Panc1 (cell line): ENCODE measurements at regions not wholly inside any gene's neighbourhood (a gene's known extent, or its start where the extent isn't known, plus 50 kb on each side); places are given as distances from the start of the nearest gene placed in this dataset.

Experiments used
- ATAC-seq: fragments of 200-7000 bp; cut with Tn5 transposase; 2 replicates; pipeline ENCODE4 v1.9.1; 2020; ENCODE audit warnings: mild to moderate bottlenecking, moderate library complexity
- BruUV-seq: library from RNA; stranded (reverse); fragments of 400-500 nt; replicated peaks from 2 replicates; lab custom pipeline; 2021; lab: Mats Ljungman, UMichigan
- CTCF ChIA-PET: fragments of 300-600 bp; sonication (Branson Sonifier 250); formaldehyde crosslinking; loops from one replicate; lab custom pipeline; 2022; ENCODE audit warnings: antibody characterized with exemption; lab: Charles Lee
- POLR2A ChIA-PET: fragments of 300-600 bp; sonication (Branson Sonifier 250); formaldehyde crosslinking; loops from one replicate; lab custom pipeline; 2022; ENCODE audit warnings: antibody characterized with exemption; lab: Charles Lee
- DNase-seq: peaks from one replicate; pipeline ENCODE4 v3.0.0-alpha.2; 2010; ENCODE audit warnings: low read depth, low spot score
- H3K27ac ChIP-seq: 2 replicates; pipeline ENCODE4 v1.5.1; 2011; ENCODE audit warnings: mild to moderate bottlenecking, low read length, inconsistent platforms
- H3K27me3 ChIP-seq: fragments of 200-500 bp; sonication (Bioruptor generic); 2 replicates; pipeline ENCODE4 v1.6.0; 2014; ENCODE audit warnings: low read length, inconsistent platforms; ENCODE audit not compliant: control insufficient read depth, insufficient read depth
- H3K36me3 ChIP-seq: fragments of 200-500 bp; sonication (Bioruptor generic); 2 replicates; pipeline ENCODE4 v1.5.1; 2014; ENCODE audit warnings: inconsistent platforms, mild to moderate bottlenecking, low read length, moderate library complexity; ENCODE audit not compliant: control insufficient read depth, insufficient read depth
- H3K4me1 ChIP-seq: 2 replicates; pipeline ENCODE4 v1.5.1; 2011; ENCODE audit warnings: inconsistent platforms, mild to moderate bottlenecking, low read length, moderate library complexity; ENCODE audit not compliant: control insufficient read depth, insufficient read depth
- H3K4me3 ChIP-seq, 2 experiments: 2 replicates each; pipeline ENCODE4 v1.5.1; 2011 to 2012; ENCODE audit warnings: low read depth in 2 of 2, low read length in 2 of 2, mild to moderate bottlenecking in 2 of 2, inconsistent platforms in 1 of 2, moderate library complexity in 1 of 2
- H3K9me3 ChIP-seq: fragments of 200-500 bp; sonication (Bioruptor generic); 2 replicates; pipeline ENCODE4 v1.5.1; 2014; ENCODE audit warnings: low read depth, mild to moderate bottlenecking, inconsistent platforms, low read length, moderate library complexity; ENCODE audit not compliant: control insufficient read depth, insufficient read depth
- CTCF ChIP-seq: fragments of 450-650 bp; IDR thresholded peaks from 2 replicates; pipeline ENCODE4 v1.5.1; 2017; ENCODE audit warnings: mild to moderate bottlenecking
- POLR2AphosphoS5 ChIP-seq: IDR thresholded peaks from 2 replicates; pipeline ENCODE4 v1.6.1; 2012; ENCODE audit warnings: mild to moderate bottlenecking, low read depth, low read length, moderate library complexity
- SIN3A ChIP-seq: IDR thresholded peaks from 2 replicates; pipeline ENCODE4 v1.6.1; 2012; ENCODE audit warnings: low read depth, mild to moderate bottlenecking, low read length, moderate library complexity, borderline replicate concordance; ENCODE audit not compliant: insufficient read depth
- TCF7L2 ChIP-seq: IDR thresholded peaks from 2 replicates; pipeline ENCODE4 v1.6.1; 2011; ENCODE audit warnings: mild to moderate bottlenecking, low read depth, low read length, inconsistent platforms
- in situ Hi-C: cut with HindIII; loops from 2 replicates; pipeline ENCODE4 v1.10.0; 2016; ENCODE audit warnings: low sequenced_read_pairs, low pct_unique_long_range_greater_than_20kb
- intact Hi-C: fragments of 100-400 bp; cut with micrococcal nuclease; formaldehyde crosslinking; loops from one replicate; pipeline ENCODE4 v1.10.0; 2022; ENCODE audit not compliant: unreplicated experiment
- TF ChIP-seq, protein P1 (sequence below), 2 experiments: IDR thresholded peaks; 2 replicates each; pipeline ENCODE4 v1.6.1; 2011 to 2012; ENCODE audit warnings: low read depth in 2 of 2, control low read depth in 1 of 2, low read length in 1 of 2, mild to moderate bottlenecking in 1 of 2, moderate library complexity in 1 of 2; ENCODE audit not compliant: insufficient read depth in 1 of 2

DNA sequence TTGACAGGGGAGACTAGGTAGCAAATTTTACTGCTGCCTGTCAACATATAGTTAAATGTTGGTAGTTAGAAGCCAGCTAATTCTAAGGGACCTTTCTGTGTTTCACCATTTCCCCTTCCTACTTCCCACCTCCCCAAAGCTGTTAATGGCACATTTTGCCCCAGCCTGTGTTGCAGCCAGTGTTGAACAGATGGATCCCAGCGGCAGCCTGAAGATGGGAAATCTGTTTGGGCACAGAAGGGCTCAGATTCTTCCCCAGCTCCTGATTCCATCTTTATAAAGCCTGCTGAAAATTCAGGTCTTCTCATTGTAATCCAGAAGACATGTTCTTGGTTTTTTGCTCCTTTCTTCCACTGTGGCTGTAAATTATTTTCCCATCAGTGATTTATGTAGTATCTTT is 89.0 kb downstream of the SPRY1 start:
- Histone ChIP-seq H3K4me3 (no peak overlapping the region), H3K27ac (peak overlapping the region; percentile 82), H3K4me1 (peaks cover 13% of the 10 kb centered on the region; the same call in 1 of the 2 replicates), H3K9me3 (no peaks in the 10 kb centered on the region), H3K36me3 (no peaks in the 10 kb centered on the region), H3K27me3 (no peaks in the 10 kb centered on the region)
- ATAC-seq (no peak), DNase-seq (no peak)
- no peak for TF ChIP-seq SIN3A
- TF ChIP-seq TCF7L2: no peak
- TF ChIP-seq, protein P1, sequence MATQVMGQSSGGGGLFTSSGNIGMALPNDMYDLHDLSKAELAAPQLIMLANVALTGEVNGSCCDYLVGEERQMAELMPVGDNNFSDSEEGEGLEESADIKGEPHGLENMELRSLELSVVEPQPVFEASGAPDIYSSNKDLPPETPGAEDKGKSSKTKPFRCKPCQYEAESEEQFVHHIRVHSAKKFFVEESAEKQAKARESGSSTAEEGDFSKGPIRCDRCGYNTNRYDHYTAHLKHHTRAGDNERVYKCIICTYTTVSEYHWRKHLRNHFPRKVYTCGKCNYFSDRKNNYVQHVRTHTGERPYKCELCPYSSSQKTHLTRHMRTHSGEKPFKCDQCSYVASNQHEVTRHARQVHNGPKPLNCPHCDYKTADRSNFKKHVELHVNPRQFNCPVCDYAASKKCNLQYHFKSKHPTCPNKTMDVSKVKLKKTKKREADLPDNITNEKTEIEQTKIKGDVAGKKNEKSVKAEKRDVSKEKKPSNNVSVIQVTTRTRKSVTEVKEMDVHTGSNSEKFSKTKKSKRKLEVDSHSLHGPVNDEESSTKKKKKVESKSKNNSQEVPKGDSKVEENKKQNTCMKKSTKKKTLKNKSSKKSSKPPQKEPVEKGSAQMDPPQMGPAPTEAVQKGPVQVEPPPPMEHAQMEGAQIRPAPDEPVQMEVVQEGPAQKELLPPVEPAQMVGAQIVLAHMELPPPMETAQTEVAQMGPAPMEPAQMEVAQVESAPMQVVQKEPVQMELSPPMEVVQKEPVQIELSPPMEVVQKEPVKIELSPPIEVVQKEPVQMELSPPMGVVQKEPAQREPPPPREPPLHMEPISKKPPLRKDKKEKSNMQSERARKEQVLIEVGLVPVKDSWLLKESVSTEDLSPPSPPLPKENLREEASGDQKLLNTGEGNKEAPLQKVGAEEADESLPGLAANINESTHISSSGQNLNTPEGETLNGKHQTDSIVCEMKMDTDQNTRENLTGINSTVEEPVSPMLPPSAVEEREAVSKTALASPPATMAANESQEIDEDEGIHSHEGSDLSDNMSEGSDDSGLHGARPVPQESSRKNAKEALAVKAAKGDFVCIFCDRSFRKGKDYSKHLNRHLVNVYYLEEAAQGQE (IDR thresholded peaks at IDR 0.05; ENCODE audit: insufficient read depth in 1 of 2, low read depth in 2 of 2, low read length in 1 of 2): no peak
- TF ChIP-seq POLR2AphosphoS5: no peak
- no peak for TF ChIP-seq CTCF
- intact Hi-C loops (no loop called here), in situ Hi-C loops (no loop called here)
- BruUV-seq: no TSS peak
- ChIA-PET POLR2A (no interaction called here), CTCF (no interaction called here)

- ChIA-PET CTCF (no interaction called here), POLR2A (no interaction called here)
- TF ChIP-seq CTCF: no peak
- Histone ChIP-seq H3K4me3 (no peak overlapping the region), H3K36me3 (no peaks in the 10 kb centered on the region), H3K27me3 (no peaks in the 10 kb centered on the region), H3K4me1 (peaks cover 4% of the 10 kb centered on the region; the same call in 1 of the 2 replicates), H3K9me3 (peaks cover 3% of the 10 kb centered on the region; the same call in 1 of the 2 replicates), H3K27ac (peak overlapping the region; percentile 78)
- DNase-seq (no peak), ATAC-seq (peak; percentile 81)
- BruUV-seq: no TSS peak
- intact Hi-C loops: no loop called here
- in situ Hi-C loops: no loop called here
Observed at GRCh38 chr4:123488916-123489315, 92.3 kb downstream of the SPRY1 start.
